ENCODE measurements at regions not wholly inside any gene's neighbourhood (a gene's known extent, or its start where the extent isn't known, plus 50 kb on each side); places are given as distances from the start of the nearest gene placed in this dataset.

DNA sequence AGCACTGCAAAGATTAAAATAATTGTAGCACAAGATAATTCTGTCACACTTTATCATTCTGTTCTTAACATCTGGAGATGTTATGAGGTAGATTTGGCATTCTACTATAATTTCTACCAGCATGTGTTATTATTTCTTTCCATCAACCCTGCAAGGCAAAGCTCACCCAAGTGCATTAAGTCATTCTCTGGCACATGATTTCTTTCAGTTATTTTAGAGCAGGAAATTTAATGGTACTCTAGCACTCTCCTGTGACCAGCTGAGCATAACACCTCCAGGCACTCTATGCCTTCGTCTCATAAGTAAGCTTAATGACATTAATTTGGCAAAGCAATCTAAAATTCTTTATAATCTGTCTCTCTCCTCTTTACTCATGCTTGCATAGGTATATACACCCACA is 300.2 kb upstream of the GPR149 start:
- TF ChIP-seq, protein P1, sequence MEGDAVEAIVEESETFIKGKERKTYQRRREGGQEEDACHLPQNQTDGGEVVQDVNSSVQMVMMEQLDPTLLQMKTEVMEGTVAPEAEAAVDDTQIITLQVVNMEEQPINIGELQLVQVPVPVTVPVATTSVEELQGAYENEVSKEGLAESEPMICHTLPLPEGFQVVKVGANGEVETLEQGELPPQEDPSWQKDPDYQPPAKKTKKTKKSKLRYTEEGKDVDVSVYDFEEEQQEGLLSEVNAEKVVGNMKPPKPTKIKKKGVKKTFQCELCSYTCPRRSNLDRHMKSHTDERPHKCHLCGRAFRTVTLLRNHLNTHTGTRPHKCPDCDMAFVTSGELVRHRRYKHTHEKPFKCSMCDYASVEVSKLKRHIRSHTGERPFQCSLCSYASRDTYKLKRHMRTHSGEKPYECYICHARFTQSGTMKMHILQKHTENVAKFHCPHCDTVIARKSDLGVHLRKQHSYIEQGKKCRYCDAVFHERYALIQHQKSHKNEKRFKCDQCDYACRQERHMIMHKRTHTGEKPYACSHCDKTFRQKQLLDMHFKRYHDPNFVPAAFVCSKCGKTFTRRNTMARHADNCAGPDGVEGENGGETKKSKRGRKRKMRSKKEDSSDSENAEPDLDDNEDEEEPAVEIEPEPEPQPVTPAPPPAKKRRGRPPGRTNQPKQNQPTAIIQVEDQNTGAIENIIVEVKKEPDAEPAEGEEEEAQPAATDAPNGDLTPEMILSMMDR (IDR thresholded peaks at IDR 0.05; ENCODE audit: borderline replicate concordance, extremely low read depth, low read length, poor library complexity, severe bottlenecking): no peak
- TF ChIP-seq EZH2 (IDR thresholded peaks at IDR 0.05; ENCODE audit: borderline replicate concordance, low read depth, low read length, severe bottlenecking): no peak
